ENCODE measurements at regions not wholly inside any gene's neighbourhood (a gene's known extent, or its start where the extent isn't known, plus 50 kb on each side); places are given as distances from the start of the nearest gene placed in this dataset.
"Not testable (repeated sequence)": the region's sequence is repeated elsewhere in the genome, so short reads cannot be mapped to it uniquely, and the experiment has no call there.

DNA sequence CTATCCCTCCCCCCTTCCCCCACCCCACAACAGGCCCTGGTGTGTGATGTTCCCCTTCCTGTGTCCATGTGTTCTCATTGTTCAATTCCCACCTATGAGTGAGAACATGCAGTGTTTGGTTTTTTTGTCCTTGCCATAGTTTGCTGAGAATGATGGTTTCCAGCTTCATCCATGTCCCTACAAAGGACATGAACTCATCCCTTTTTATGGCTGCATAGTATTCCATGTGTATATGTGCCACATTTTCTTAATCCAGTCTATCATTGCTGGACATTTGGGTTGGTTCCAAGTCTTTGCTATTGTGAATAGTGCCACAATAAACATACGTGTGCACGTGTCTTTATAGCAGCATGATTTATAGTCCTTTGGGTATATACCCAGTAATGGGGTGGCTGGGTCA, 52.3 kb upstream of the MAN1A2 start:
- DNase-seq (ENCODE audit: low spot score), result not testable (repeated sequence)

DNA sequence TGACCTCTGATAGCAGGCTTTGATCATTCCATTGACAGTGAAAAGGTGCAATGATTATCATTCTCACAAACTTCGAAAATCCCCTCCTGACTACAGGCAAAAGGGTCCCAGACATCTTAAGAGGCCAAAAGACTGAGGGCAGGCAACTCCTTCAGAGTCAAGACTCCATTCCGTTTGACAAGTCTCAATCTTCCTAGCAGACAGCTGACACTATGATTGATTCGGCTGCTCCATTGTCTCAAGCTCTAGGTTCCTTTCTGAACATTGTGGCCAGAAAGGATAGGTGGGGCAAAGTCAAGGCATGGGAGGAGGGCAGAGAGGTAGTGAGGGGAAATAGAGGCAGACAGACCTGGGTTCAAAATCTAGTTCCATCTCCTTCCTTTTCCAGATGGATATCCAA, 53.7 kb upstream of the MAN1A2 start:
- no peak for DNase-seq (ENCODE audit: low spot score)

DNA sequence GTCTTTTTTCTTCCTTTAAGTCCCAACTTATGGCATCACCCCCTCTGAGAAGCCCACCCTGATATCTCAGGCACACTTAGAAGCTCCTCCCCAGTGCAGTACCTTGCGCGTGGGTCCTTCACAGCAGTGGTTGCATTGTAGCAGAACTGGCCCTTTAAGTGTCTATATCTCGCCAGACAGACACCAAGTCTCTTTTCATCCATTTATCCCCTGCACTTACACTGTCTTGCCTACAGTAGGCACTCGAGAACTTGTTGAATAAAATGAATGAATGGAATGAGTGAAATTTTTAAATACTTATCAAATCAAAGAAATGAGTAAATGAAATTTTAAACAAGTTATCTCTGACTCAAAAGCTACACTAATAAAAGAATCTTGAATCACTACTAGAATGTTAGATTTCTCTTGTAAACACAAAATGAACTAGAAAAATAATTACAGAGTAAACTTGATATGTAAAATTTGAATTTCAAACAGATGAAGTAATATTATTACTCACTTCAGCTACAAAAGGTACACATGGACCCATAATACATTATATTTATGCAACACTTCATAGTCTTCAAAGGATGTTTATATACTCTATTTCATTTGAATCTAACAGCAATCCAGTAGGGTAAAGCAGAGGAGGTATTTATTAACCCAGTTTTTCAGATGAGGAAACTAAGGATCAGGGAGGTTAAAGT, 54.7 kb upstream of the MAN1A2 start:
- DNase-seq (ENCODE audit: low spot score), result no peak

DNA sequence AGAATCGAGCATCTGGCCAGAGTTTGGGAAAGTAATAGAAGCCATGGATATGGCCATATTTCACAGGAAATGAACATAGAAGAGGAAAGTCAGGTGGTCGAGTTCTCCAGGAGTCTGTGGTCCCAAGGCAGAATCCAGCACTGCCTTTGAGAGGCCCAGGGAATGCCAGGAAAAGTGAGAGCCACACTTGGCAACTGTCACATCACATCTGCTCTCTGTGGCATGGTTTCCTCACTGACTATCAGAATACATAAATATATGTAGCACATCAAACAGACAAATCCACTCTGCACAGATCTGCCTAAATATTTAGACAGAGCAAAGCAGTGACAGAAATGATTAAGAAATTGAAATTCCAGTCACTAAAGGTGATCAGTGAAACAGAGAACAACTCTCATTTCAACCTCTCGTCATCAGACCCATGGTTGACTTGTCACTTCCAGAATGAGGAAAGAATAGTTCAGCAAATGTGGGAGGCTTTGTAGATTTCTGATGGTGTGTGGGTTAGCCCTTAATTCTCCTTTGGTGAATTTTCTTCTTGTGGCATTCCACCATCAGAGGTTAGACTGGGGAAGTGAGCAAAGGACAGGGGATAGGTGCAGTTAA, 58.8 kb upstream of the MAN1A2 start:
- DNase-seq (ENCODE audit: low spot score), result no peak

DNA sequence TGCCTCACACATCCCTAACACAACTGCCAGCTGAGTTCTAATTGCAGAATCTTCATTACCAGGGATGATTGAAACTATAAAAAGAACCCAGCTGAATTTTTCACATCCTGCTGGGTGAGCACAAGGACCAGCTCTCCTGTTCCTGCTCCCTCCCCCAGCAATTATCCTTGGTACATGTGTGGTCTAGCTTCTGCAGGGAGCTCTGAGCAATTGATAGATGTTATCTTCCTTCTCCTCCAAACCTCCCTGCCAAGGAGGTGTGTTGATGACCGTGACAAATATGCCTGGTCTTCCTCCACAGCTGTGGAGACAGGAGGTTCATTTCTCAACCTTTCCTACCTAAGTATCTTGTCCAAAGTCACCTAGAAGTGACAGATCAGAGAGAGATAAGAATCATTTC, 65.3 kb upstream of the MAN1A2 start:
- DNase-seq (ENCODE audit: low spot score), result no peak

DNA sequence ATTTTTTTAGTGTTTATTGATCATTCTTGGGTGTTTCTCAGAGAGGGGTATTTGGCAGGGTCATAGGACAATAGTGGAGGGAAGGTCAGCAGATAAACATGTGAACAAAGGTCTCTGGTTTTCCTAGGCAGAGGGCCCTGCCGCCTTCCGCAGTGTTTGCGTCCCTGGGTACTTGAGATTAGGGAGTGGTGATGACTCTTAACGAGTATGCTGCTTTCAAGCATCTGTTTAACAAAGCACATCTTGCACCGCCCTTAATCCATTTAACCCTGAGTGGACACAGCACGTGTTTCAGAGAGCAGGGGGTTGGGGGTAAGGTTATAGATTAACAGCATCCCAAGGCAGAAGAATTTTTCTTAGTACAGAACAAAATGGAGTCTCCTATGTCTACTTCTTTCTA, 67.1 kb upstream of the MAN1A2 start:
- not testable (repeated sequence) for DNase-seq (ENCODE audit: low spot score)

DNA sequence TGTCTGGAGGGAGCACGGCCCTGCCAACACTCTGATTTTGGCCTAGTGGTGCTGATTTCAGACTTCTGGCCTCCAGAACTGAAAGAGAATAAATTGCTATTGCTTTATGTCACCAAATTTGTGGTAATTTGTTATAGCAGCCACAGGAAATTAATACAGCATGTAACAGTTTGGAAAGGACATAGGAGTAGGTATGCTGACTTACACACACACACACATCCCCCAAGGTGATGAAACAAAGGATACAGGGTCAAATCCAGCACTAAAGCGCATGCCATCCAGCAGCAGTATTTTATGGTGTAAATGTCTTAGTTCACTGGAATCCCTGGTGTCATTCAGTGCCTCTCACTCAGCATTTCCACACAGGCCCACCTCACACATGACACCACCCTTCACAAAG, 72.2 kb upstream of the MAN1A2 start:
- DNase-seq (ENCODE audit: low spot score), result no peak

DNA sequence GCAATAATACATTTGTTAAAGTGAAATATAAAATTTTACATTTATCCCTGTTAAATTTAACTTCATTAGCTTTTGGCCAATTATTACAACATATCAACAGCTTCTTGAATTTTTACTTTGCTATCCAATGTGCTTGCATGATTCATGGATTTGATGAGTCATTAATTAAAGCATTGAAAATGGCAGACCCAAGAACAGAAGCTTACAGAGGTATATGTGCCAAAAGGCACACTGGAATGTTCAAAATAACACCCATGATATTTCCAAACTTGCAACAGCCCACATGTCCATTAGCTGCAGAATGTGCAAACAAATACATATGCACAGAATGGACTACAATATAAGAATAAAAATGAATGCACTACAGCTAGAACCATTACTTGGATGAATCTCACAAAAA, 76.4 kb upstream of the MAN1A2 start:
- DNase-seq (ENCODE audit: low spot score), result no peak

DNA sequence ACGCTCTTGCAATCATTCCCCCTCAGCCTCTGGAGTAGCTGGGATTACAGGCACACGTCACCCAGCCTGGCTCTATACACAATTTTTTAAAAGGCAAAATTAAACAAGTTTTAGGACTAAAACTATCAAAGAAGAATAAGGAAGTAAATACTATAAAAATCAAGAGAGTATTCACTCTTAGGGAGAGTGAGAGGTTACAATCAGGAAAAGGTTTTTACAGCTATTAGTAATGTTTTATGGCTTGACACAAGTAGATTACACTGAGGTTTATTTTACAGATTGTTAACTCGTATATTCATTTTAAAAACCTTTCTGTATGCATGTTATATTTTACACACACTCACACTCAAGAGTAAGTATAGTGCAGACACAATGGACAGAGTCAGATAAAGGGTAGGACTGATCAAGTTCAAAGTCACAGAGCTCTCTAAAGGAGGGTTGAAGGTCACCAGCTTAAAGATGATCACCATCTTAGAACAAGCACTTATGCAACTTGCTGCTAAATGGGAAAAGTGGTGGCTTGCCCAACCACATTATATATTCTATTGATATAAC, 77.9 kb upstream of the MAN1A2 start:
- no peak for DNase-seq (ENCODE audit: low spot score)

DNA sequence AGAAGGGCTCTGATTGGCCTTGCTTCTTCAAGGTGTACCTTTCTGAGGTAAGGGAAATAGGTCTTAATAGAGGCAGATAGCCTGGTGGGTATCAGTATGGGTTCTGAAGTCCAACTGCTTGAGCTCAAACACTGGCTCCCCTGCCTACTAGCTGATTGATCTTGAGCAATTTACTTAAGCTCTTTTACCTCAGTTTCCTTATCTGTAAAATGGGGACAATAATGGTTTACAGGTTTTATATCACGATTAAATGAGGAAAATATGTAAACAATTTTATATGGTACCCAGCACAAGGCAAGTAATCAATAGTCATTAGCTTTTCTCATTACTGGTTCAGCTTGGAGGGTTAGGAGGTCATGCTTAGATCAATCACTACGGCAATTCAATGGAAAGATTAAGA, 75.8 kb upstream of the VTCN1 start:
- DNase-seq (ENCODE audit: low spot score), result no peak

DNA sequence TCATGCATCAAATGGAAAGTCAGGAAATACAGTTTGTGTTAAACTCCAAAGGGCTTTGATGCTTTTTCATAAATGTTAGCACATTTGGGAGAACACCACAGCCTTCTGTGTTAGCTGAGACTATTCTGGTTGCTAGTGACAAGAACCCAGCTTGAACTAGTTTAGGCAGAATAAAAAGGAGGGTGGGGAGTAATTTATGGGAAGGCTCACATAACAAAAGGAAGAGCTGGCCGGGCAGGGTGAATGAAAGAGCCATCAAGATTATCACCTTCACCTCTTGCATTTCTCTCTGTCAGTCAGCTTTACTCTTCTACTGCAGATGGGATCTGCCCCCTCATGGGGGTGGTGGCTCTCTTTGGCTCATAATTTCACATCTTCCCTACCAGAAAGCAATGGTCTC, 75.4 kb upstream of the VTCN1 start:
- no peak for DNase-seq (ENCODE audit: low spot score)

DNA sequence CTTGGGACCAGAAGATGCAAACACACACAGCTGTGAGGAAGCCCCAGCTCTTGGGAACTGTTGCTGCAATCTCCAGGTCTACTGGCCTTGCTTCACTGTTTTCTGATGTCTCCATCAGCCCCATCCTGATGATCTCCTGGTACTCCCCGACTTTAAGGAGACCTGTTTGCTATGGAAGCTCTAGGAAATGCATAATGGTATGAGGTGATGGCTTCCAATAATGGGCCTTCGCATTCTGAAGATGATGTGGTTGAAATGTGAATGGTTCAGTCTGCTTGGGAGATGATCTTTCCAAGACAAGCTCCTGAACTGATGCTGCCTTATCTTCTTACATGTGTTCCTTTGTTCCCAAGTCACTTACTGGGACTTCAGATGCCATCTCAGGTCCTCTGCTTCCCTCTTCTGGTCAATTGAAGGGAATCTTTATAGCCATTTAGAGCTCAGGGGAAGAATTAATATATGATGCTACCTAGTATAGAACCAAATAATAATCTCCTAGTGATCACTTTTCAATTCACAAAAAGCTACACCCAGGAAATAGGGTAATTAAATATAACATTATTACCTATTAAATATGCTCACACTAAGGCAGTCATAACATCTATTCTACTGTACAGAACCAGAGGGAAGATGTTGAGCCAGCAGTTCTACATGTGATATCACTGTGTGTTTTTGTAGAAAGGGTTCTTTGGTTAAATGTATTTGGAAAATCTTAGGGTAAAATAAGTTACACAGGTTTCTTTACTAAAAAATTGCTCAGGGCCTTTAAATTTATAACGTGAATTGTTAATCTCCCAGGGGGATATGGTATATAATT, 73.9 kb upstream of the VTCN1 start:
- DNase-seq (ENCODE audit: low spot score), result peak; percentile 20

DNA sequence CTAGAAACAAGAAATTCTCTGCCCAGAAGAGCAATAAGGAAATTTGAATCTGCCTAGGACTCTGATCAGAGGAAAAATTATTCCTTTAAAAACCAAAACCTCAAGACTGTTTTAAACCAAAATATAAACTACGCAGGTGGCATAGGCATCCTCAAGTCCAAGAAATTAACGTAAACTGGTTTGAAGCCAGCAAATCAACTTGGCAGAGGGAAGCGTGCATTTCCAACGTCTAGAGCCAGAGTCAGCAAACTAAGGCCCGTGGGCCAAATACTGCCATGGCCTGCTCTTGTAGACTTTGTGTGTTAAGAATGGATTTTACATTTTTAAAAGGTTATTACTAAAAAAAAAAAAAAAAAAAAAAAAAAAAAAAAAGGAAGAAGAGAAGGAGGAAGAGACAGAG, 67.8 kb upstream of the VTCN1 start:
- no peak for DNase-seq (ENCODE audit: low spot score)

DNA sequence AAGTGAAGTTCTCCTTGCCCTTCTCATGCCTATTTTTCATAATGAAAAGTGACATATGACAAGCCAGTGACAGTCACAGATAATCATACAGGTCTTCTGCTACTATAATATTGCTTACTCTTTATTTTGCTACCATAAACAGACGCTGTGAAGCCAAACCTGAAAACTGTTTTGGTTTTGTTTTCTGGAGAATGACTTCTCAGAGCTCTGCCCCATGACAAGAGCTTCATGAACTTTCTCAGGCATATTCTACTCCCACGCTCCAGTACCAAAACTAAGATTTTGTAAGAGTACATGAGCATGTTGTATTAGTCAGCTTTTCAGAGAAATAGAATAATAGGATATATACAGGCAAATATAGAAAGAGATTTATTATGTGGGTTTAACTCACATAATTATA, 64.3 kb upstream of the VTCN1 start:
- DNase-seq (ENCODE audit: low spot score), result no peak

DNA sequence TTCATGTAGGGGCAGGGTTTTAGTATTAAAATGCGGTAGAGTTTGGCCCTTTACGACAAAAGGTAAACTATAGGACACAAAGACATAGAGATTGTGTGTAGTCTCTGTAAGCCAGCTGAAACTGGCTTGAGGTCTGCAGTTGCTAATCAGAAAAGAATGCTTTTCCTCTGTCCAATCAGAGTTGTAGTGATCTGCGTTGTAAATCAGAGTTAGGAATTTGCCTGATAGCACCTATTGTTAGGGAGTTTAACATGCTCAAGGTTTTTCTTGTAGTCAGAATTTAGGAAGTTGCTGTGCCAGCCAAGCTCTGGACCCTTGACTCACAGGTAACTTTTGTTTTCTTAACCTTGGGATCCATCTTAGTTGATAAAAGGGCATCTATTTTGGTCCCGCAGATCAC, 61.2 kb upstream of the VTCN1 start:
- no peak for DNase-seq (ENCODE audit: low spot score)

DNA sequence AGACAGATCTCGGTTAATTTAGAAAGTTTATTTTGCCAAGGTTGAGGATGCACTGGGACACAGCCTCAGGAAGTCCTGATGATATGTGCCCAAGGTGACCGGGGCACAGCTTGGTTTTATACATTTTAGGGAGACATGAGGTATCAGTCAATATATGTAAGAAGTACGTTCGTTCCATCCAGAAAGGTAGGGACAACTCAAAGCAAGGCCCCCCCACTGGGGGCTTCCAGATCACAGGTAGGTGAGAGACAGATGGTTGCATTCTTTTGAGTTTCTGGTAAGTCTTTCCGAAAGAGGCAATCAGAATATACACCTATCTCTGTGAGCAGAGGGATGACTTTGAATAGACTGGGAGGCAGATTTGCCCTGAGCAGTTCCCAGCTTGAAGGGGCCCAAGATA, 60.4 kb upstream of the VTCN1 start:
- DNase-seq (ENCODE audit: low spot score), result no peak

DNA sequence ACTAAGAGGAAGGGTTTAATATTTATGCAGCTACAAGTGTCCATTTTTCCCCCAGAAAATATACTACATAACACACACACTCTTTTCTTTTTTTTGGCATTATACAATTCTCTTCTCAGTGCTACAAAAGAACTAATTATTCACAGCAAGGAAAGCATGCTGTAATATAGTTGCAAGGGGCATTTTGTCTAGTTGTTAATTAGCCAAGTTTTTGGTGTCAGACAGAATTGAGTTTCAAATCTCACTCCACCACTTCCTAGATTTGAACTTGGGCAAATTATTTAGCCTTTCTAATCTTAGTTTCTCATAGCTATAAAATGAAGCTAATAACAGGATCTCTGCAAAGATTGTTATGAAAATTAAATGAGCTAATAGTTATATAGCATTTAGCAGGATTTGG, 60.0 kb upstream of the VTCN1 start:
- no peak for DNase-seq (ENCODE audit: low spot score)

DNA sequence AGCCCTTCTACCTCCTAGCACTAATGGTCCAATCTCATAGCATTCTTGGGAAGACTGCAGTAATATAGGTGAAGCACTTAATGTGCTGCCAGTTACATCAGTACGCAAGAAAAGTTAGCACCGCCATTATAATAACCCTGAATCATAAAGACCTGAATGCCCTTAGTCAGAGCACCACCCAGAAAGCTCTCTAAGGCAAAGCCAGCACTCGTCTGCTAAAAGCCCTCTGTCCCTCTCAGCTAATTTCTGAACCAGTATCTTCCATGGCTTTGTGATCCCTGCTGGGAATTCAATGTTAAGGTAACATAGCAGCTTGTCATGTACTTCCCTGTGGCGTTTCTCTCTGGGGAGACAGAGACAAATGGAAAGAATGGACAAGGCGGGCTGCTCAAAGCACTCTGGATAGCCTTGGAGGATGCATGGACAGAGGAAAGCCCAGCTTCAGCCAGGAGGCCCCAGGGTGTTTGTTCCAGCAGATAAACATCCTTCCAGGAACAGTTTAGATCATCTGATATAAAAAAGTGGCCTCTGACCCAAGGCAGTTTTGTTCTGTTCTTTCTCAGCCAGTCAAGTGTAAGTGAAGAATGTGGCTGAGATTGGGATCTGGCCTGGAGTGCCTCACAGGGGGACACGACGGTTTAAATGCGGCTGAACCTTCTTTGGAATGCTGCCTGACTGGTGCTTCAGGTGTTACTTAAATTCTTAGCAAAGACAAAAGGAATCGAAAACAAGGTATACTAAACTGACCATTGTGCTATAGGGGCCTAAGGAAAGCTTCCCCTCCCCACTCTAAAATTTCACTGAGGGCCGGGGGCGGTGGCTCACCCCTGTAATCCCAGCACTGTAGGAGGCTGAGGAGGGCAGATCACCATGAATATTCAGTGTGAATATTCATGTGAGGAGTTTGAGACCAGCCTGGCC, 58.1 kb upstream of the VTCN1 start:
- DNase-seq (ENCODE audit: low spot score), result peak; percentile 13

DNA sequence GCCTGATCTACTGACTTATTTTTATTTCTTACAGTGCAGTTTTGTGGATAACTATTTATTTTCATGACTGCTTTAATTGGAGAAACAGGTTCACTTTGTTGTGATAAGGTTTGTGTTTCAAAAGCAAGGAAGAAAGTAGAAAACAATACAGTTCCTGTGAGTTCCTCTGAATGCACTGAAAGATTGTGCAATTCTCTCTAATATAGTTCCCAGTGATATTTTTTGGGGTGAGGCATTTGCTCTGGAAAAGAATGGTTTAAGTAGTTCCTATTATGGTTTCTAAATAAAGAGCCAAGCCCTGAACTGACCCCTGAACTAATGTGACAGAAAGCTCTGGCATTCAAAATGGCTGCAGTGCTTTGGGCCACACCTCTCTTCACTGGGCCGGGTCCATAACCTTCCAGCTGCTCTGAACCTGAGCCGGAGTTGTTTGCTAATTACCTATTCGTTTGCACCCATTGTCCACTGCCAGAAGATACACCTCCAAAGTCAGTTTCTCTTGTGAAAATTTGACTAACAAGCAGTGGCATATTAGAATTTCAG, 56.6 kb upstream of the VTCN1 start:
- no peak for DNase-seq (ENCODE audit: low spot score)

DNA sequence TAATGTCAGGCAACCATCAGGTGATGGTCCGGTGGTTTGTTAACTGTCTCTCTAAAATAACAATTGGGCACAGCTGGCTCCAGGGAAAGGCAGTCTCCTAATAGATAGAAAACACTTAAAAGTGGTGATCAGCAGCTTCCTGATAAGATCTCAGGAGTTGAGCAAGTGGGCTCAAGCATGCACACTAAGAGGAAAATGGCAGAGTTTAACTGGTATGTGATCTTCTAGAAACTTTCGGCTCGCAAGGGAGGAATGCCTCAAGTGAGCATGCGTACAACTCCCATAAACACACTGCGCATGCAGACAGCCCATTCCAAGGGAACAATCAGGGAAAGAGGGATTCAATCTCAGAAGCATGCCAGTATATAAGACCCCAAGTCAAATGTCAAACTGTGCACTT, 52.2 kb upstream of the VTCN1 start:
- no peak for DNase-seq (ENCODE audit: low spot score)

DNA sequence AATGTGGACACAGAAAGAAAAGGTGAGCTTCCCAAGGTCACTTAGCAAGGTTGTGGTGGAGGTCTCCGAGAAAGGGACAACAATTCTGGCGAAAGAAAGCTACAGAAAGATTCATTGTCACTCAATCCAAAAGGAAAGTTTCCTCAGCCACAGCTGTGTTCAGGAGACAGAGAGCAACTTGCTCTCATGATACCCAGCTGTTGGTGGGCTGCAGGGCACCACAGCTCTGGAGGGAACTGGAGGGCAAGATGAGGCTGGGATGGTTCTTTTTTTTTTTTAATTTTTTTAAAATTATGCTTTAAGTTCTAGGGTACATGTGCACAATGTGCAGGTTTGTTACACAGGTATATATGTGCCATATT, 50.7 kb upstream of the VTCN1 start:
- no peak for DNase-seq (ENCODE audit: low spot score)
